ENCODE measurements at regions not wholly inside any gene's neighbourhood (a gene's known extent, or its start where the extent isn't known, plus 50 kb on each side); places are given as distances from the start of the nearest gene placed in this dataset.

GRCh38 chr5:145479857-145480256 lies 355.3 kb downstream of the PRELID2 start:
- 83 to 86% methylated on average over 1 of the region's 1 CpG for WGBS, 2 donors

GRCh38 chr5:145479271-145479670 lies 355.9 kb downstream of the PRELID2 start:
- peaks cover 0 to 1% (median 0%) of the 10 kb centered on the region in 5 donors for H3K4me1 ChIP-seq (ENCODE audit: control insufficient read depth in 5 of 5, insufficient read depth in 5 of 5, low read length in 5 of 5)
- no peak overlapping the region for H3K27ac ChIP-seq (ENCODE audit: low read depth in 1 of 2, low read length in 1 of 2)
- ATAC-seq (ENCODE audit: insufficient read depth, low FRiP score): no peak
- peaks cover 0 to 2% (median 0%) of the 10 kb centered on the region in 4 donors for H3K9me3 ChIP-seq (ENCODE audit: control insufficient read depth in 4 of 4, insufficient read depth in 3 of 4, low read length in 3 of 4)
- no peaks in the 10 kb centered on the region for H3K27me3 ChIP-seq (ENCODE audit: control insufficient read depth in 3 of 3, insufficient read depth in 3 of 3, low read length in 2 of 3)
- 58 to 69% methylated on average over 4 of the region's 4 CpGs for WGBS, 2 donors
- no peaks in the 10 kb centered on the region for H3K36me3 ChIP-seq (ENCODE audit: control insufficient read depth in 4 of 4, insufficient read depth in 4 of 4, low read length in 4 of 4)
- H3K4me3 ChIP-seq: no peak overlapping the region
- DNase-seq: peak in 1 of 3 donors; percentile 30
- no peak for TF ChIP-seq CTCF (IDR thresholded peaks at IDR 0.05; ENCODE audit: control extremely low read depth, extremely low read depth)
- no peak overlapping the region for H3K9ac ChIP-seq (ENCODE audit: insufficient read depth in 1 of 2, low read length in 2 of 2)

More at GRCh38 chr5:145479857-145480256, 355.3 kb downstream of the PRELID2 start:
- peaks cover 0 to 2% (median 0%) of the 10 kb centered on the region in 4 donors for H3K9me3 ChIP-seq (ENCODE audit: control insufficient read depth in 4 of 4, insufficient read depth in 3 of 4, low read length in 3 of 4)
- no peak for DNase-seq
- no peak for ATAC-seq (ENCODE audit: insufficient read depth, low FRiP score)
- H3K4me1 ChIP-seq (ENCODE audit: control insufficient read depth in 5 of 5, insufficient read depth in 5 of 5, low read length in 5 of 5): peaks cover 0 to 1% (median 0%) of the 10 kb centered on the region in 5 donors
- no peak overlapping the region for H3K9ac ChIP-seq (ENCODE audit: insufficient read depth in 1 of 2, low read length in 2 of 2)
- H3K27me3 ChIP-seq (ENCODE audit: control insufficient read depth in 3 of 3, insufficient read depth in 3 of 3, low read length in 2 of 3): no peaks in the 10 kb centered on the region
- no peaks in the 10 kb centered on the region for H3K36me3 ChIP-seq (ENCODE audit: control insufficient read depth in 4 of 4, insufficient read depth in 4 of 4, low read length in 4 of 4)
- TF ChIP-seq CTCF (IDR thresholded peaks at IDR 0.05; ENCODE audit: control extremely low read depth, extremely low read depth): no peak
- H3K27ac ChIP-seq (ENCODE audit: low read depth in 1 of 2, low read length in 1 of 2): no peak overlapping the region
- H3K4me3 ChIP-seq: no peak overlapping the region

GRCh38 chr5:145478651-145479050 lies 356.5 kb downstream of the PRELID2 start:
- WGBS, 2 donors: 86 to 88% methylated on average over 2 of the region's 2 CpGs
- ATAC-seq (ENCODE audit: insufficient read depth, low FRiP score) (no peak), DNase-seq (no peak)
- Histone ChIP-seq H3K9me3 (ENCODE audit: control insufficient read depth in 4 of 4, insufficient read depth in 3 of 4, low read length in 3 of 4) (peaks cover 0 to 2% (median 0%) of the 10 kb centered on the region in 4 donors), H3K36me3 (ENCODE audit: control insufficient read depth in 4 of 4, insufficient read depth in 4 of 4, low read length in 4 of 4) (no peaks in the 10 kb centered on the region), H3K9ac (ENCODE audit: insufficient read depth in 1 of 2, low read length in 2 of 2) (no peak overlapping the region), H3K27me3 (ENCODE audit: control insufficient read depth in 3 of 3, insufficient read depth in 3 of 3, low read length in 2 of 3) (no peaks in the 10 kb centered on the region), H3K27ac (ENCODE audit: low read depth in 1 of 2, low read length in 1 of 2) (no peak overlapping the region), H3K4me1 (ENCODE audit: control insufficient read depth in 5 of 5, insufficient read depth in 5 of 5, low read length in 5 of 5) (peaks cover 0 to 1% (median 0%) of the 10 kb centered on the region in 5 donors), H3K4me3 (no peak overlapping the region)
- no peak for TF ChIP-seq CTCF (IDR thresholded peaks at IDR 0.05; ENCODE audit: control extremely low read depth, extremely low read depth)

- peak in 2 of 3 donors; percentile 12 to 62 for DNase-seq
- Histone ChIP-seq H3K27me3 (ENCODE audit: control insufficient read depth in 3 of 3, insufficient read depth in 3 of 3, low read length in 2 of 3) (no peaks in the 10 kb centered on the region), H3K4me3 (no peak overlapping the region), H3K9ac (ENCODE audit: insufficient read depth in 1 of 2, low read length in 2 of 2) (no peak overlapping the region), H3K36me3 (ENCODE audit: control insufficient read depth in 4 of 4, insufficient read depth in 4 of 4, low read length in 4 of 4) (no peaks in the 10 kb centered on the region), H3K4me1 (ENCODE audit: control insufficient read depth in 5 of 5, insufficient read depth in 5 of 5, low read length in 5 of 5) (peaks cover 0 to 8% (median 2%) of the 10 kb centered on the region in 5 donors), H3K27ac (ENCODE audit: low read depth in 1 of 2, low read length in 1 of 2) (no peak overlapping the region), H3K9me3 (ENCODE audit: control insufficient read depth in 4 of 4, insufficient read depth in 3 of 4, low read length in 3 of 4) (no peaks in the 10 kb centered on the region)
- 67 to 81% methylated on average over 3 of the region's 3 CpGs for WGBS, 2 donors
- ATAC-seq (ENCODE audit: insufficient read depth, low FRiP score): no peak
- no peak for TF ChIP-seq CTCF (IDR thresholded peaks at IDR 0.05; ENCODE audit: control extremely low read depth, extremely low read depth)
Measured at GRCh38 chr5:145473042-145473642, 362.0 kb downstream of the PRELID2 start.

Data from lung (tissue), 11 donors.